ENCODE measurements at regions not wholly inside any gene's neighbourhood (a gene's known extent, or its start where the extent isn't known, plus 50 kb on each side); places are given as distances from the start of the nearest gene placed in this dataset.

- no peak overlapping the region for H3K4me3 ChIP-seq
- no peaks in the 10 kb centered on the region for H3K27me3 ChIP-seq
- H3K9me3 ChIP-seq, result peaks cover 0 to 12% (median 5%) of the 10 kb centered on the region in 3 donors
- H3K4me1 ChIP-seq, result no peaks in the 10 kb centered on the region
- no peak for TF ChIP-seq CTCF (IDR thresholded peaks at IDR 0.05)
- DNase-seq, result no peak
- intact Hi-C loops (cut with DNase I; ENCODE audit: low total_unique reads), result no loop called here
- no peaks in the 10 kb centered on the region for H3K36me3 ChIP-seq
- H3K27ac ChIP-seq, result no peak overlapping the region
Observed at GRCh38 chr6:19270616-19271015, 566.6 kb upstream of the ID4 start.

- intact Hi-C loops (cut with DNase I; ENCODE audit: low total_unique reads), result no loop called here
- TF ChIP-seq CTCF (IDR thresholded peaks at IDR 0.05), result no peak
Observed at GRCh38 chr6:19279273-19279684, 557.9 kb upstream of the ID4 start.

GRCh38 chr6:19287928-19288327 is 549.2 kb upstream of the ID4 start:
- Histone ChIP-seq H3K9me3 (no peaks in the 10 kb centered on the region), H3K27me3 (no peaks in the 10 kb centered on the region), H3K4me1 (peaks cover 0 to 5% (median 0%) of the 10 kb centered on the region in 4 donors), H3K27ac (no peak overlapping the region), H3K4me3 (no peak overlapping the region), H3K36me3 (no peaks in the 10 kb centered on the region)
- intact Hi-C loops (cut with DNase I; ENCODE audit: low total_unique reads), result no loop called here
- DNase-seq, result no peak
- no peak for TF ChIP-seq CTCF (IDR thresholded peaks at IDR 0.05)

More at GRCh38 chr6:19279273-19279684, 557.9 kb upstream of the ID4 start:
- Histone ChIP-seq H3K27ac (peak overlapping the region; percentile 1 to 61), H3K4me3 (peak overlapping the region in 1 of 2 donors; percentile 22), H3K36me3 (no peaks in the 10 kb centered on the region), H3K27me3 (no peaks in the 10 kb centered on the region), H3K9me3 (peaks cover 0 to 5% (median 0%) of the 10 kb centered on the region in 3 donors), H3K4me1 (peaks cover 0 to 12% (median 6%) of the 10 kb centered on the region in 4 donors)
- DNase-seq, result no peak

- intact Hi-C loops (cut with DNase I; ENCODE audit: low total_unique reads), result no loop called here
- H3K9me3 ChIP-seq, result no peaks in the 10 kb centered on the region
- H3K27ac ChIP-seq, result no peak overlapping the region
- no peaks in the 10 kb centered on the region for H3K36me3 ChIP-seq
- DNase-seq, result no peak
- no peaks in the 10 kb centered on the region for H3K27me3 ChIP-seq
- H3K4me3 ChIP-seq, result no peak overlapping the region
- no peak for TF ChIP-seq CTCF (IDR thresholded peaks at IDR 0.05)
- H3K4me1 ChIP-seq, result peaks cover 0 to 5% (median 0%) of the 10 kb centered on the region in 4 donors
Observed at GRCh38 chr6:19289457-19289856, 547.7 kb upstream of the ID4 start.

- no peaks in the 10 kb centered on the region for H3K9me3 ChIP-seq
- TF ChIP-seq CTCF (IDR thresholded peaks at IDR 0.05), result no peak
- peaks cover 0 to 3% (median 1%) of the 10 kb centered on the region in 4 donors for H3K4me1 ChIP-seq
- no peak for DNase-seq
- no peaks in the 10 kb centered on the region for H3K36me3 ChIP-seq
- no peaks in the 10 kb centered on the region for H3K27me3 ChIP-seq
- H3K27ac ChIP-seq, result no peak overlapping the region
- intact Hi-C loops (cut with DNase I; ENCODE audit: low total_unique reads), result no loop called here
- H3K4me3 ChIP-seq, result no peak overlapping the region
Observed at GRCh38 chr6:19297880-19298279, 539.3 kb upstream of the ID4 start.

- no peak for TF ChIP-seq CTCF (IDR thresholded peaks at IDR 0.05)
- H3K4me1 ChIP-seq, result peaks cover 0 to 8% (median 3%) of the 10 kb centered on the region in 4 donors
- no peaks in the 10 kb centered on the region for H3K36me3 ChIP-seq
- no peaks in the 10 kb centered on the region for H3K9me3 ChIP-seq
- H3K4me3 ChIP-seq, result no peak overlapping the region
- no peak for DNase-seq
- H3K27ac ChIP-seq, result no peak overlapping the region
- no peaks in the 10 kb centered on the region for H3K27me3 ChIP-seq
- intact Hi-C loops (cut with DNase I; ENCODE audit: low total_unique reads), result no loop called here
Observed at GRCh38 chr6:19298421-19298820, 538.7 kb upstream of the ID4 start.

All from tibial artery (tissue), 4 donors.